ENCODE measurements at regions not wholly inside any gene's neighbourhood (a gene's known extent, or its start where the extent isn't known, plus 50 kb on each side); places are given as distances from the start of the nearest gene placed in this dataset.
"Not testable (repeated sequence)": the region's sequence is repeated elsewhere in the genome, so short reads cannot be mapped to it uniquely, and the experiment has no call there.

- DNase-seq (ENCODE audit: low read depth in 2 of 2): no peak
Measured at GRCh38 chrX:115911967-115912366, 258.6 kb upstream of the AGTR2 start.

- DNase-seq (ENCODE audit: low read depth in 2 of 2): no peak
Measured at GRCh38 chrX:115912372-115912897, 258.1 kb upstream of the AGTR2 start.

GRCh38 chrX:115913575-115913974 lies 257.0 kb upstream of the AGTR2 start:
- DNase-seq (ENCODE audit: low read depth in 2 of 2): no peak

GRCh38 chrX:115915625-115916024 lies 254.9 kb upstream of the AGTR2 start:
- DNase-seq (ENCODE audit: low read depth in 2 of 2): not testable (repeated sequence)

GRCh38 chrX:115929480-115929879 lies 241.1 kb upstream of the AGTR2 start:
- DNase-seq (ENCODE audit: low read depth in 2 of 2): no peak

- no peak for DNase-seq (ENCODE audit: low read depth in 2 of 2)
Measured at GRCh38 chrX:115936008-115936407, 234.5 kb upstream of the AGTR2 start.

GRCh38 chrX:115939070-115939469 lies 231.5 kb upstream of the AGTR2 start:
- DNase-seq (ENCODE audit: low read depth in 2 of 2): no peak

GRCh38 chrX:115939636-115940160 lies 230.8 kb upstream of the AGTR2 start:
- DNase-seq (ENCODE audit: low read depth in 2 of 2): no peak

GRCh38 chrX:115940348-115940747 lies 230.2 kb upstream of the AGTR2 start:
- DNase-seq (ENCODE audit: low read depth in 2 of 2): no peak

GRCh38 chrX:115940888-115941332 lies 229.6 kb upstream of the AGTR2 start:
- DNase-seq (ENCODE audit: low read depth in 2 of 2): no peak

GRCh38 chrX:115941388-115941787 lies 229.2 kb upstream of the AGTR2 start:
- DNase-seq (ENCODE audit: low read depth in 2 of 2): no peak

GRCh38 chrX:115946059-115946458 lies 224.5 kb upstream of the AGTR2 start:
- no peak for DNase-seq (ENCODE audit: low read depth in 2 of 2)

- DNase-seq (ENCODE audit: low read depth in 2 of 2): no peak
Measured at GRCh38 chrX:115948018-115948923, 222.3 kb upstream of the AGTR2 start.

GRCh38 chrX:115949900-115950822 lies 220.4 kb upstream of the AGTR2 start:
- DNase-seq (ENCODE audit: low read depth in 2 of 2): no peak

GRCh38 chrX:115952417-115953092 lies 218.0 kb upstream of the AGTR2 start:
- no peak for DNase-seq (ENCODE audit: low read depth in 2 of 2)

GRCh38 chrX:115957862-115958490 lies 212.6 kb upstream of the AGTR2 start:
- DNase-seq (ENCODE audit: low read depth in 2 of 2): no peak

- DNase-seq (ENCODE audit: low read depth in 2 of 2): no peak
Measured at GRCh38 chrX:115958687-115959359, 211.7 kb upstream of the AGTR2 start.

GRCh38 chrX:115960440-115961084 lies 210.0 kb upstream of the AGTR2 start:
- no peak for DNase-seq (ENCODE audit: low read depth in 2 of 2)

- no peak for DNase-seq (ENCODE audit: low read depth in 2 of 2)
Measured at GRCh38 chrX:115966920-115967319, 203.6 kb upstream of the AGTR2 start.

All from stimulated activated CD8-positive, alpha-beta memory T cell treated with anti-CD3 and anti-CD28 coated beads, Interleukin-15, amount 100 ng/mL, for 48 hours (primary cell).